ENCODE measurements at regions not wholly inside any gene's neighbourhood (a gene's known extent, or its start where the extent isn't known, plus 50 kb on each side); places are given as distances from the start of the nearest gene placed in this dataset.
"Not testable (repeated sequence)": the region's sequence is repeated elsewhere in the genome, so short reads cannot be mapped to it uniquely, and the experiment has no call there.

- peak; percentile 57 for DNase-seq
Measured at GRCh38 chr11:110862407-110862806, 150.2 kb upstream of the ARHGAP20 start.

- no peak for DNase-seq
Measured at GRCh38 chr11:110860461-110860860, 148.2 kb upstream of the ARHGAP20 start.

GRCh38 chr11:110859998-110860397, 147.8 kb upstream of the ARHGAP20 start:
- no peak for DNase-seq

GRCh38 chr11:110859240-110859840, 147.1 kb upstream of the ARHGAP20 start:
- no peak for DNase-seq

GRCh38 chr11:110858547-110858921, 146.3 kb upstream of the ARHGAP20 start:
- DNase-seq: no peak

GRCh38 chr11:110857892-110858546, 145.8 kb upstream of the ARHGAP20 start:
- no peak for DNase-seq

GRCh38 chr11:110856996-110857812, 145.0 kb upstream of the ARHGAP20 start:
- DNase-seq: no peak

- no peak for DNase-seq
Measured at GRCh38 chr11:110856340-110856739, 144.1 kb upstream of the ARHGAP20 start.

- DNase-seq: no peak
Measured at GRCh38 chr11:110855191-110855590, 143.0 kb upstream of the ARHGAP20 start.

GRCh38 chr11:110852921-110853490, 140.8 kb upstream of the ARHGAP20 start:
- DNase-seq: no peak

- no peak for DNase-seq
Measured at GRCh38 chr11:110850846-110851245, 138.6 kb upstream of the ARHGAP20 start.

- not testable (repeated sequence) for DNase-seq
Measured at GRCh38 chr11:110843053-110843452, 130.8 kb upstream of the ARHGAP20 start.

- no peak for DNase-seq
Measured at GRCh38 chr11:110838808-110839207, 126.6 kb upstream of the ARHGAP20 start.

GRCh38 chr11:110837603-110838002, 125.4 kb upstream of the ARHGAP20 start:
- no peak for DNase-seq

GRCh38 chr11:110835106-110835505, 122.9 kb upstream of the ARHGAP20 start:
- no peak for DNase-seq

- DNase-seq: no peak
Measured at GRCh38 chr11:110833033-110833484, 120.8 kb upstream of the ARHGAP20 start.

- DNase-seq: no peak
Measured at GRCh38 chr11:110832539-110832938, 120.3 kb upstream of the ARHGAP20 start.

- DNase-seq: no peak
Measured at GRCh38 chr11:110832080-110832479, 119.8 kb upstream of the ARHGAP20 start.

GRCh38 chr11:110830747-110831146, 118.5 kb upstream of the ARHGAP20 start:
- no peak for DNase-seq

- no peak for DNase-seq
Measured at GRCh38 chr11:110830344-110830743, 118.1 kb upstream of the ARHGAP20 start.

GRCh38 chr11:110829873-110830272, 117.6 kb upstream of the ARHGAP20 start:
- no peak for DNase-seq

- DNase-seq: no peak
Measured at GRCh38 chr11:110828086-110828485, 115.8 kb upstream of the ARHGAP20 start.

GRCh38 chr11:110827276-110827675, 115.0 kb upstream of the ARHGAP20 start:
- no peak for DNase-seq

Data from DMS153 (cell line).